Fibroblast of the aortic adventitia (primary cell): ENCODE measurements at regions not wholly inside any gene's neighbourhood (a gene's known extent, or its start where the extent isn't known, plus 50 kb on each side); places are given as distances from the start of the nearest gene placed in this dataset.
A peak's percentile ranks its signal among the peaks of the same experiment; 100 is the strongest.
"Not testable (repeated sequence)": the region's sequence is repeated elsewhere in the genome, so short reads cannot be mapped to it uniquely, and the experiment has no call there.

Experiments used
- DNase-seq: peaks from one replicate; pipeline ENCODE4 v3.0.0-alpha.2; 2010; ENCODE audit warnings: low read depth
- H3K4me3 ChIP-seq: 2 replicates; pipeline ENCODE4 v1.5.1; 2011; ENCODE audit warnings: low read depth, mild to moderate bottlenecking, control low read depth, low read length, moderate library complexity
- CTCF ChIP-seq: IDR thresholded peaks from 2 replicates; pipeline ENCODE4 v1.5.1; 2011; ENCODE audit warnings: mild to moderate bottlenecking, low read length, control low read depth, inconsistent platforms; ENCODE audit not compliant: insufficient read depth

- no peak for DNase-seq
- TF ChIP-seq CTCF: no peak
- peak overlapping the region; percentile 28 for H3K4me3 ChIP-seq
These were observed 86.5 kb upstream of the CCDC180 start for GRCh38 chr9:97220894-97221477.

- not testable (repeated sequence) for H3K4me3 ChIP-seq, DNase-seq
These were observed 87.1 kb upstream of the CCDC180 start for GRCh38 chr9:97220396-97220795.

- DNase-seq: not testable (repeated sequence)
These were observed 87.9 kb upstream of the CCDC180 start for GRCh38 chr9:97219443-97220140.

GRCh38 chr9:97215127-97215526 lies 92.3 kb upstream of the CCDC180 start:
- not testable (repeated sequence) for DNase-seq, H3K4me3 ChIP-seq

More at GRCh38 chr9:97219443-97220140, 87.9 kb upstream of the CCDC180 start:
- not testable (repeated sequence) for H3K4me3 ChIP-seq

- not testable (repeated sequence) for H3K4me3 ChIP-seq, DNase-seq
These were observed 92.9 kb upstream of the CCDC180 start for GRCh38 chr9:97214556-97214955.

GRCh38 chr9:97199683-97200082 lies 107.8 kb upstream of the CCDC180 start:
- not testable (repeated sequence) for H3K4me3 ChIP-seq, DNase-seq

- not testable (repeated sequence) for H3K4me3 ChIP-seq, DNase-seq
These were observed 113.7 kb upstream of the CCDC180 start for GRCh38 chr9:97193767-97194166.

GRCh38 chr9:97188545-97188944 lies 118.9 kb upstream of the CCDC180 start:
- no peak overlapping the region for H3K4me3 ChIP-seq
- no peak for TF ChIP-seq CTCF
- DNase-seq: no peak

GRCh38 chr9:97187706-97188105 lies 119.8 kb upstream of the CCDC180 start:
- not testable (repeated sequence) for H3K4me3 ChIP-seq

GRCh38 chr9:97186493-97186892 lies 121.0 kb upstream of the CCDC180 start:
- TF ChIP-seq CTCF: no peak
- DNase-seq: no peak
- no peak overlapping the region for H3K4me3 ChIP-seq

More at GRCh38 chr9:97187706-97188105, 119.8 kb upstream of the CCDC180 start:
- DNase-seq: not testable (repeated sequence)

GRCh38 chr9:97182532-97182931 lies 124.9 kb upstream of the CCDC180 start:
- H3K4me3 ChIP-seq: not testable (repeated sequence)

More at GRCh38 chr9:97182532-97182931, 124.9 kb upstream of the CCDC180 start:
- DNase-seq: not testable (repeated sequence)
